NT2/D1 (cell line): ENCODE measurements at regions not wholly inside any gene's neighbourhood (a gene's known extent, or its start where the extent isn't known, plus 50 kb on each side); places are given as distances from the start of the nearest gene placed in this dataset.

ENCODE experiments used
- DNase-seq: peaks from one replicate; pipeline ENCODE4 v3.0.0-alpha.2; 2011; ENCODE audit warnings: low read depth, low spot score
- H3K27me3 ChIP-seq: 2 replicates; pipeline ENCODE4 v1.6.0; 2011; ENCODE audit warnings: mild to moderate bottlenecking; ENCODE audit not compliant: insufficient read length, insufficient read depth
- H3K36me3 ChIP-seq: 2 replicates; pipeline ENCODE4 v1.6.1; 2011; ENCODE audit warnings: mild to moderate bottlenecking, low read length, mixed read lengths; ENCODE audit not compliant: insufficient read depth, insufficient read length
- H3K4me1 ChIP-seq: 2 replicates; pipeline ENCODE4 v1.5.1; 2011; ENCODE audit not compliant: insufficient read depth, insufficient read length
- H3K4me3 ChIP-seq: 2 replicates; pipeline ENCODE4 v1.5.1; 2011; ENCODE audit warnings: low read depth; ENCODE audit not compliant: insufficient read length
- H3K9ac ChIP-seq: 2 replicates; pipeline ENCODE4 v1.6.0; 2011; ENCODE audit warnings: low read depth; ENCODE audit not compliant: insufficient read length
- H3K9me3 ChIP-seq: 2 replicates; pipeline ENCODE4 v1.5.1; 2011; ENCODE audit warnings: mild to moderate bottlenecking, low read length; ENCODE audit not compliant: insufficient read depth
- SUZ12 ChIP-seq: IDR thresholded peaks from 2 replicates; pipeline ENCODE4 v1.6.1; 2011; ENCODE audit not compliant: insufficient read length, insufficient read depth; ENCODE audit errors: extremely low read depth
- YY1 ChIP-seq: IDR thresholded peaks from 2 replicates; pipeline ENCODE4 v1.6.1; 2011; ENCODE audit not compliant: insufficient read length, insufficient read depth
- ZNF274 ChIP-seq: IDR thresholded peaks from 2 replicates; pipeline ENCODE4 v1.6.1; 2011; ENCODE audit warnings: mild to moderate bottlenecking, low read depth, low read length

- Histone ChIP-seq H3K4me3 (peak overlapping the region; percentile 5), H3K9ac (no peak overlapping the region), H3K36me3 (no peaks in the 10 kb centered on the region), H3K9me3 (no peaks in the 10 kb centered on the region), H3K4me1 (peaks cover 15% of the 10 kb centered on the region), H3K27me3 (peaks cover 9% of the 10 kb centered on the region)
- TF ChIP-seq YY1, result no peak
- TF ChIP-seq SUZ12, result no peak
- no peak for TF ChIP-seq ZNF274
- DNase-seq, result no peak
Observed at GRCh38 chr22:49451070-49451840, 376.4 kb downstream of the BRD1 start.

- DNase-seq, result peak; percentile 18
- Histone ChIP-seq H3K27me3 (peaks cover 9% of the 10 kb centered on the region), H3K4me3 (peak overlapping the region; percentile 16), H3K36me3 (no peaks in the 10 kb centered on the region), H3K4me1 (peaks cover 15% of the 10 kb centered on the region), H3K9me3 (no peaks in the 10 kb centered on the region), H3K9ac (no peak overlapping the region)
- no peak for TF ChIP-seq ZNF274
- TF ChIP-seq YY1, result no peak
Observed at GRCh38 chr22:49450498-49450897, 377.2 kb downstream of the BRD1 start.

- TF ChIP-seq ZNF274, result no peak
- no peak for TF ChIP-seq YY1
- no peak for TF ChIP-seq SUZ12
Observed at GRCh38 chr22:49449811-49450446, 377.7 kb downstream of the BRD1 start.

GRCh38 chr22:49449377-49449776 lies 378.3 kb downstream of the BRD1 start:
- Histone ChIP-seq H3K4me3 (peak overlapping the region; percentile 36), H3K9ac (peak overlapping the region; percentile 70), H3K4me1 (peaks cover 15% of the 10 kb centered on the region), H3K36me3 (no peaks in the 10 kb centered on the region), H3K9me3 (no peaks in the 10 kb centered on the region), H3K27me3 (peaks cover 9% of the 10 kb centered on the region)
- DNase-seq, result no peak
- TF ChIP-seq ZNF274, result no peak
- no peak for TF ChIP-seq SUZ12
- no peak for TF ChIP-seq YY1

More at GRCh38 chr22:49449811-49450446, 377.7 kb downstream of the BRD1 start:
- no peaks in the 10 kb centered on the region for H3K9me3 ChIP-seq
- no peaks in the 10 kb centered on the region for H3K36me3 ChIP-seq
- peak; percentile 5 for DNase-seq
- H3K4me3 ChIP-seq, result peak overlapping the region; percentile 36
- H3K27me3 ChIP-seq, result peaks cover 9% of the 10 kb centered on the region
- peaks cover 15% of the 10 kb centered on the region for H3K4me1 ChIP-seq
- H3K9ac ChIP-seq, result peak overlapping the region; percentile 70

GRCh38 chr22:49448526-49448925 lies 379.1 kb downstream of the BRD1 start:
- peaks cover 15% of the 10 kb centered on the region for H3K4me1 ChIP-seq
- H3K9ac ChIP-seq, result peak overlapping the region; percentile 16
- no peaks in the 10 kb centered on the region for H3K36me3 ChIP-seq
- H3K27me3 ChIP-seq, result peaks cover 9% of the 10 kb centered on the region
- no peak for DNase-seq
- no peaks in the 10 kb centered on the region for H3K9me3 ChIP-seq
- no peak overlapping the region for H3K4me3 ChIP-seq
- no peak for TF ChIP-seq YY1
- no peak for TF ChIP-seq ZNF274

GRCh38 chr22:49447837-49448236 lies 379.8 kb downstream of the BRD1 start:
- H3K9me3 ChIP-seq, result no peaks in the 10 kb centered on the region
- no peaks in the 10 kb centered on the region for H3K36me3 ChIP-seq
- H3K4me3 ChIP-seq, result no peak overlapping the region
- H3K27me3 ChIP-seq, result peaks cover 9% of the 10 kb centered on the region
- no peak for TF ChIP-seq YY1
- no peak for TF ChIP-seq SUZ12
- H3K9ac ChIP-seq, result no peak overlapping the region
- peaks cover 15% of the 10 kb centered on the region for H3K4me1 ChIP-seq
- DNase-seq, result no peak

- peaks cover 15% of the 10 kb centered on the region for H3K4me1 ChIP-seq
- H3K9me3 ChIP-seq, result no peaks in the 10 kb centered on the region
- H3K9ac ChIP-seq, result no peak overlapping the region
- H3K27me3 ChIP-seq, result peaks cover 9% of the 10 kb centered on the region
- no peaks in the 10 kb centered on the region for H3K36me3 ChIP-seq
- no peak for DNase-seq
- no peak for TF ChIP-seq SUZ12
- no peak overlapping the region for H3K4me3 ChIP-seq
Observed at GRCh38 chr22:49446759-49447710, 380.6 kb downstream of the BRD1 start.
